Vagina (tissue), 2 donors: ENCODE measurements at regions not wholly inside any gene's neighbourhood (a gene's known extent, or its start where the extent isn't known, plus 50 kb on each side); places are given as distances from the start of the nearest gene placed in this dataset.
A peak's percentile ranks its signal among the peaks of the same experiment; 100 is the strongest.

ENCODE experiments used
- CTCF ChIP-seq, 3 experiments: fragments of 450-650 bp in 2 of 3; fragments of 200-600 bp in 1 of 3; sonication (generic) in 1 of 3; IDR thresholded peaks; one replicate each; pipeline ENCODE4 v1.5.1; 2017 to 2019; ENCODE audit warnings: antibody characterized with exemption in 3 of 3, mild to moderate bottlenecking in 2 of 3, moderate library complexity in 2 of 3
- POLR2A ChIP-seq, 2 donors: fragments of 450-650 bp; IDR thresholded peaks; one replicate each; pipeline ENCODE4 v1.6.1; 2017; ENCODE audit warnings: antibody characterized with exemption in 2 of 2, mild to moderate bottlenecking in 2 of 2, moderate library complexity in 2 of 2
- POLR2AphosphoS5 ChIP-seq, 2 donors: sonication (generic); formaldehyde crosslinking; IDR thresholded peaks; one replicate each; pipeline ENCODE4 v1.9.0; 2017; ENCODE audit warnings: antibody characterized with exemption in 2 of 2, mild to moderate bottlenecking in 2 of 2, low read depth in 1 of 2; ENCODE audit not compliant: insufficient read depth in 1 of 2

GRCh38 chr3:27632431-27633223 lies 89.5 kb downstream of the EOMES start:
- no peak for TF ChIP-seq CTCF (IDR thresholded peaks at IDR 0.05)
- peak in 1 of 2 donors; percentile 61 for TF ChIP-seq POLR2AphosphoS5 (IDR thresholded peaks at IDR 0.05; ENCODE audit: insufficient read depth in 1 of 2, low read depth in 1 of 2)
- peak in 1 of 2 donors; percentile 11 for TF ChIP-seq POLR2A (IDR thresholded peaks at IDR 0.05)
